CD8-positive, alpha-beta memory T cell (primary cell): ENCODE measurements at regions not wholly inside any gene's neighbourhood (a gene's known extent, or its start where the extent isn't known, plus 50 kb on each side); places are given as distances from the start of the nearest gene placed in this dataset.

ENCODE experiments used
- CTCF ChIA-PET: fragments of 350-600 bp; sonication (Branson Sonifier 250); formaldehyde crosslinking; loops from one replicate; lab custom pipeline; 2021; ENCODE audit warnings: antibody characterized with exemption; lab: Charles Lee
- POLR2A ChIA-PET: fragments of 350-600 bp; sonication (Branson Sonifier 250); formaldehyde crosslinking; loops from one replicate; lab custom pipeline; 2021; ENCODE audit warnings: antibody characterized with exemption; lab: Charles Lee
- DNase-seq, 5 donors: peaks; one replicate each; pipeline versions ENCODE4 v3.0.0 to v3.0.0-alpha.2; 2020 to 2022; ENCODE audit warnings: mixed read lengths in 1 of 5
- H3K27ac ChIP-seq: one replicate; pipeline ENCODE4 v1.7.0; 2013; ENCODE audit warnings: low read depth, mild to moderate bottlenecking, low read length, moderate library complexity
- H3K27me3 ChIP-seq: 2 replicates; pipeline ENCODE4 v1.7.0; 2013; ENCODE audit warnings: low read length, mild to moderate bottlenecking; ENCODE audit not compliant: insufficient read depth, poor library complexity, severe bottlenecking
- H3K36me3 ChIP-seq: 2 replicates; pipeline ENCODE4 v1.7.0; 2013; ENCODE audit warnings: mild to moderate bottlenecking, low read length, moderate library complexity; ENCODE audit not compliant: insufficient read depth
- H3K4me1 ChIP-seq: 2 replicates; pipeline ENCODE4 v1.7.0; 2013; ENCODE audit warnings: mild to moderate bottlenecking, low read length, moderate library complexity; ENCODE audit not compliant: insufficient read depth
- H3K4me3 ChIP-seq: 2 replicates; pipeline ENCODE4 v1.7.0; 2013; ENCODE audit warnings: mild to moderate bottlenecking, low read length
- H3K9me3 ChIP-seq: 2 replicates; pipeline ENCODE4 v1.7.0; 2013; ENCODE audit warnings: mild to moderate bottlenecking, low read length
- H3K27ac Mint-ChIP-seq, 8 donors: one replicate each; pipeline ENCODE4 v1.8.0; 2020 to 2021; ENCODE audit warnings: mixed read lengths in 8 of 8, mild to moderate bottlenecking in 6 of 8, inconsistent platforms in 3 of 8, moderate library complexity in 3 of 8
- H3K27me3 Mint-ChIP-seq, 2 donors: one replicate each; pipeline ENCODE4 v1.8.0; 2020 to 2021; ENCODE audit warnings: mixed read lengths in 2 of 2, mild to moderate bottlenecking in 1 of 2, moderate library complexity in 1 of 2
- H3K36me3 Mint-ChIP-seq, 3 donors: one replicate each; pipeline ENCODE4 v1.8.0; 2020 to 2021; ENCODE audit warnings: mixed read lengths in 3 of 3, inconsistent platforms in 1 of 3, mild to moderate bottlenecking in 1 of 3
- H3K4me1 Mint-ChIP-seq, 3 donors: one replicate each; pipeline ENCODE4 v1.8.0; 2020 to 2021; ENCODE audit warnings: mixed read lengths in 3 of 3, inconsistent platforms in 1 of 3, mild to moderate bottlenecking in 1 of 3
- H3K4me3 Mint-ChIP-seq, 7 donors: one replicate each; pipeline ENCODE4 v1.8.0; 2020 to 2021; ENCODE audit warnings: mixed read lengths in 7 of 7, mild to moderate bottlenecking in 6 of 7, moderate library complexity in 4 of 7, inconsistent platforms in 2 of 7
- H3K9me3 Mint-ChIP-seq, 5 donors: one replicate each; pipeline ENCODE4 v1.8.0; 2020 to 2022; ENCODE audit warnings: mixed read lengths in 5 of 5, mild to moderate bottlenecking in 3 of 5, moderate library complexity in 2 of 5, inconsistent platforms in 1 of 5

DNA sequence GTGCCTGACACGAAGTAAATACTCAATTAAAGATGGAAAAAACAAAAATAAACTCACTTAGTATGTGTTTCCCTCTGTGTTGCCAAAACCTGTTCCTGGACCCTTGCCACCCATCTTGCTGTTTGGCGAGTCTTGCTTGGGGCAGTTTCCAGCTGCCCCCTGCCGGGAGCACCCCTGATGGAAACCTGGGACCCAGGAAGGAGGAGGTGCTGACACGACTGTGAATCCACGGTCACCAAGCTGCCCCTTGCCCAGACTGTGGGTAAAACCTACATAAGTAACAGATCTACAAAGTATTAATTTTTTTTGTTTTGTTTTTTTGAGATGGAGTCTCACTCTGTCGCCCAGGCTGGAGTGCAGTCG lies 50.1 kb upstream of the SIAH1 start:
- Mint-ChIP-seq H3K4me3 (no peak overlapping the region), H3K4me1 (peaks cover 0 to 2% (median 0%) of the 10 kb centered on the region in 3 donors), H3K36me3 (no peaks in the 10 kb centered on the region), H3K27me3 (peaks cover 4 to 12% of the 10 kb centered on the region in 2 donors), H3K27ac (no peak overlapping the region), H3K9me3 (no peaks in the 10 kb centered on the region)
- no peaks in the 10 kb centered on the region for H3K36me3 ChIP-seq
- no peaks in the 10 kb centered on the region for H3K9me3 ChIP-seq
- H3K27ac ChIP-seq, result no peak overlapping the region
- no peaks in the 10 kb centered on the region for H3K27me3 ChIP-seq
- ChIA-PET CTCF (interaction anchor here (1.2 kb wide), 1 partner anchor 196 kb away, joined by 3 read pairs; no protein-coding TSS in a partner anchor), POLR2A (no interaction called here)
- H3K4me1 ChIP-seq, result no peaks in the 10 kb centered on the region
- no peak for DNase-seq
- H3K4me3 ChIP-seq, result no peak overlapping the region
